ENCODE measurements at regions not wholly inside any gene's neighbourhood (a gene's known extent, or its start where the extent isn't known, plus 50 kb on each side); places are given as distances from the start of the nearest gene placed in this dataset.

- H3K4me1 ChIP-seq: no peaks in the 10 kb centered on the region
- no peak overlapping the region for H3K27ac ChIP-seq
- no peaks in the 10 kb centered on the region for H3K36me3 ChIP-seq
- H3K4me3 ChIP-seq: no peak overlapping the region
- no peak for TF ChIP-seq CTCF (IDR thresholded peaks at IDR 0.05)
- no peak for DNase-seq
- intact Hi-C loops (cut with DNase I): no loop called here
- ATAC-seq: no peak
- no peaks in the 10 kb centered on the region for H3K9me3 ChIP-seq
- H3K27me3 ChIP-seq: no peaks in the 10 kb centered on the region
Measured at GRCh38 chr6:76867182-76867581, 596.1 kb downstream of the HTR1B start.

GRCh38 chr6:76866091-76866915 lies 597.0 kb downstream of the HTR1B start:
- ATAC-seq: no peak

GRCh38 chr6:76862936-76863335 lies 600.4 kb downstream of the HTR1B start:
- DNase-seq (no peak), ATAC-seq (no peak)
- Histone ChIP-seq H3K27me3 (no peaks in the 10 kb centered on the region), H3K36me3 (no peaks in the 10 kb centered on the region), H3K4me1 (no peaks in the 10 kb centered on the region), H3K4me3 (no peak overlapping the region), H3K27ac (no peak overlapping the region), H3K9me3 (no peaks in the 10 kb centered on the region)
- intact Hi-C loops (cut with DNase I): no loop called here
- TF ChIP-seq CTCF (IDR thresholded peaks at IDR 0.05): no peak

More at GRCh38 chr6:76866091-76866915, 597.0 kb downstream of the HTR1B start:
- intact Hi-C loops (cut with DNase I): no loop called here
- no peak for TF ChIP-seq CTCF (IDR thresholded peaks at IDR 0.05)
- no peak overlapping the region for H3K27ac ChIP-seq
- H3K36me3 ChIP-seq: no peaks in the 10 kb centered on the region
- H3K4me1 ChIP-seq: no peaks in the 10 kb centered on the region
- no peaks in the 10 kb centered on the region for H3K9me3 ChIP-seq
- DNase-seq: no peak
- no peak overlapping the region for H3K4me3 ChIP-seq
- no peaks in the 10 kb centered on the region for H3K27me3 ChIP-seq

GRCh38 chr6:76861403-76861802 lies 601.9 kb downstream of the HTR1B start:
- intact Hi-C loops (cut with DNase I): no loop called here
- no peak overlapping the region for H3K27ac ChIP-seq
- TF ChIP-seq CTCF (IDR thresholded peaks at IDR 0.05): no peak
- H3K4me1 ChIP-seq: no peaks in the 10 kb centered on the region
- no peak for DNase-seq
- H3K36me3 ChIP-seq: no peaks in the 10 kb centered on the region
- ATAC-seq: peak; percentile 58
- no peaks in the 10 kb centered on the region for H3K9me3 ChIP-seq
- no peaks in the 10 kb centered on the region for H3K27me3 ChIP-seq
- no peak overlapping the region for H3K4me3 ChIP-seq

- no peaks in the 10 kb centered on the region for H3K36me3 ChIP-seq
- no peak overlapping the region for H3K4me3 ChIP-seq
- DNase-seq (no peak), ATAC-seq (no peak)
- H3K27ac ChIP-seq: no peak overlapping the region
- H3K27me3 ChIP-seq: no peaks in the 10 kb centered on the region
- no peak for TF ChIP-seq CTCF (IDR thresholded peaks at IDR 0.05)
- intact Hi-C loops (cut with DNase I): no loop called here
- no peaks in the 10 kb centered on the region for H3K9me3 ChIP-seq
- H3K4me1 ChIP-seq: no peaks in the 10 kb centered on the region
Measured at GRCh38 chr6:76856065-76856464, 607.2 kb downstream of the HTR1B start.
